NCI-H146 treated with DMSO at 0.1 percent for 48 hours (cell line): ENCODE measurements at regions not wholly inside any gene's neighbourhood (a gene's known extent, or its start where the extent isn't known, plus 50 kb on each side); places are given as distances from the start of the nearest gene placed in this dataset.

ENCODE experiments used
- DNase-seq: peaks from one replicate; lab custom pipeline; 2025; ENCODE audit not compliant: unreplicated experiment; lab: John Stamatoyannopoulos, UW

- no peak for DNase-seq
Measured at GRCh38 chr14:104271391-104271790, 133.0 kb downstream of the KIF26A start.

- no peak for DNase-seq
Measured at GRCh38 chr14:104274806-104275205, 136.4 kb downstream of the KIF26A start.

GRCh38 chr14:104277416-104278213 is 139.2 kb downstream of the KIF26A start:
- DNase-seq, result no peak

GRCh38 chr14:104278214-104278534 is 139.8 kb downstream of the KIF26A start:
- no peak for DNase-seq

- no peak for DNase-seq
Measured at GRCh38 chr14:104280085-104280901, 141.9 kb downstream of the KIF26A start.

- DNase-seq, result no peak
Measured at GRCh38 chr14:104280902-104281767, 142.7 kb downstream of the KIF26A start.

- DNase-seq, result no peak
Measured at GRCh38 chr14:104281768-104282301, 143.4 kb downstream of the KIF26A start.

GRCh38 chr14:104282332-104283196 is 144.2 kb downstream of the KIF26A start:
- DNase-seq, result no peak

GRCh38 chr14:104283197-104284106 is 145.1 kb downstream of the KIF26A start:
- no peak for DNase-seq

- no peak for DNase-seq
Measured at GRCh38 chr14:104284107-104284592, 145.8 kb downstream of the KIF26A start.

- DNase-seq, result no peak
Measured at GRCh38 chr14:104284636-104285507, 146.5 kb downstream of the KIF26A start.

GRCh38 chr14:104285508-104285840 is 147.1 kb downstream of the KIF26A start:
- DNase-seq, result no peak

GRCh38 chr14:104286086-104286485 is 147.7 kb downstream of the KIF26A start:
- DNase-seq, result no peak

GRCh38 chr14:104286496-104286895 is 148.1 kb downstream of the KIF26A start:
- no peak for DNase-seq

GRCh38 chr14:104287301-104288009 is 149.1 kb downstream of the KIF26A start:
- no peak for DNase-seq

GRCh38 chr14:104288272-104288671 is 149.9 kb downstream of the KIF26A start:
- no peak for DNase-seq

- no peak for DNase-seq
Measured at GRCh38 chr14:104289507-104289906, 151.1 kb downstream of the KIF26A start.
